ENCODE measurements at regions not wholly inside any gene's neighbourhood (a gene's known extent, or its start where the extent isn't known, plus 50 kb on each side); places are given as distances from the start of the nearest gene placed in this dataset.

- no peak for TF ChIP-seq CTCF (IDR thresholded peaks at IDR 0.05)
- TF ChIP-seq POLR2A (IDR thresholded peaks at IDR 0.05): no peak
- no peak for TF ChIP-seq POLR2AphosphoS5 (IDR thresholded peaks at IDR 0.05)
Observed at GRCh38 chr6:71211799-71212198, 76.8 kb upstream of the OGFRL1 start.

Measured in transverse colon (tissue), 4 donors.